HEK293 (cell line): ENCODE measurements at regions not wholly inside any gene's neighbourhood (a gene's known extent, or its start where the extent isn't known, plus 50 kb on each side); places are given as distances from the start of the nearest gene placed in this dataset.
A peak's percentile ranks its signal among the peaks of the same experiment; 100 is the strongest.

Experiments used
- CTCF ChIA-PET: fragments of 350-600 bp; formaldehyde crosslinking; extraction: SDS; loops from one replicate; lab custom pipeline; 2021; ENCODE audit warnings: antibody characterized with exemption; lab: Yijun Ruan, JAX
- POLR2A ChIA-PET: fragments of 300-600 bp; formaldehyde crosslinking; extraction: SDS; loops from one replicate; lab custom pipeline; 2020; ENCODE audit warnings: antibody characterized with exemption, inconsistent platforms; lab: Yijun Ruan, JAX
- H3K27ac ChIP-seq: fragments of 200-500 bp; sonication (Bioruptor generic); 2 replicates; pipeline ENCODE4 v1.5.1; 2014; ENCODE audit warnings: low read depth, low read length, control low read depth, inconsistent platforms; ENCODE audit errors: extremely low read depth
- H3K36me3 ChIP-seq, 2 experiments: fragments of 200-500 bp in 1 of 2; sonication (Bioruptor generic) in 1 of 2; 1 replicate in 1 of 2; 2 replicates in 1 of 2; pipeline ENCODE4 v1.5.1; 2014 to 2017; ENCODE audit warnings: inconsistent platforms in 2 of 2, low read length in 2 of 2; ENCODE audit not compliant: control insufficient read depth in 2 of 2, insufficient read depth in 1 of 2
- H3K4me1 ChIP-seq: fragments of 200-500 bp; sonication (Bioruptor generic); 2 replicates; pipeline ENCODE4 v1.5.1; 2014; ENCODE audit warnings: mild to moderate bottlenecking, low read length, inconsistent platforms; ENCODE audit not compliant: control insufficient read depth, insufficient read depth
- H3K4me3 ChIP-seq: 2 replicates; pipeline ENCODE4 v1.5.1; 2011; ENCODE audit warnings: low read depth, mild to moderate bottlenecking, control low read depth, low read length, moderate library complexity
- H3K9me3 ChIP-seq: fragments of 200-500 bp; sonication (Bioruptor generic); 2 replicates; pipeline ENCODE4 v1.5.1; 2014; ENCODE audit warnings: low read depth, low read length, inconsistent platforms; ENCODE audit not compliant: control insufficient read depth, insufficient read depth
- ATF2 ChIP-seq: fragments of 450-650 bp; formaldehyde crosslinking; IDR thresholded peaks from 2 replicates; pipeline ENCODE4 v1.5.1; 2016; ENCODE audit warnings: missing biosample characterization, missing genetic modification characterization, low read depth
- BCL11A ChIP-seq: fragments of 450-650 bp; formaldehyde crosslinking; IDR thresholded peaks from 2 replicates; pipeline ENCODE4 v1.5.1; 2016; ENCODE audit warnings: low read depth, missing biosample characterization, missing genetic modification characterization
- EGR2 ChIP-seq: fragments of 450-650 bp; formaldehyde crosslinking; IDR thresholded peaks from 2 replicates; pipeline ENCODE4 v1.5.1; 2016; ENCODE audit warnings: low read depth, missing biosample characterization, missing genetic modification characterization
- FEZF1 ChIP-seq: fragments of 450-650 bp; formaldehyde crosslinking; IDR thresholded peaks from 2 replicates; pipeline ENCODE4 v1.5.1; 2016; ENCODE audit warnings: missing biosample characterization, missing genetic modification characterization
- IKZF3 ChIP-seq: fragments of 450-650 bp; IDR thresholded peaks from 2 replicates; pipeline ENCODE4 v1.5.0; 2018; ENCODE audit warnings: missing biosample characterization, mild to moderate bottlenecking, missing genetic modification characterization, moderate library complexity
- PATZ1 ChIP-seq: fragments of 450-650 bp; formaldehyde crosslinking; IDR thresholded peaks from 2 replicates; pipeline ENCODE4 v1.5.1; 2016; ENCODE audit warnings: missing biosample characterization, missing genetic modification characterization
- TRIM28 ChIP-seq: IDR thresholded peaks from 2 replicates; pipeline ENCODE4 v1.6.1; 2011; ENCODE audit warnings: low read length, control low read depth, borderline replicate concordance
- ZBTB1 ChIP-seq: fragments of 450-650 bp; formaldehyde crosslinking; IDR thresholded peaks from 2 replicates; pipeline ENCODE4 v1.5.1; 2016; ENCODE audit warnings: missing biosample characterization, missing genetic modification characterization
- ZFHX2 ChIP-seq: fragments of 450-650 bp; formaldehyde crosslinking; conservative IDR thresholded peaks from 2 replicates; pipeline ENCODE4 v1.5.1; 2016; ENCODE audit warnings: missing biosample characterization, missing genetic modification characterization
- ZIC2 ChIP-seq: fragments of 450-650 bp; formaldehyde crosslinking; IDR thresholded peaks from 2 replicates; pipeline ENCODE4 v1.5.1; 2016; ENCODE audit warnings: missing biosample characterization, missing genetic modification characterization
- ZNF157 ChIP-seq: fragments of 450-650 bp; formaldehyde crosslinking; IDR thresholded peaks from 2 replicates; pipeline ENCODE4 v1.5.1; 2016; ENCODE audit warnings: missing biosample characterization, missing genetic modification characterization
- ZNF248 ChIP-seq: fragments of 450-650 bp; formaldehyde crosslinking; IDR thresholded peaks from 2 replicates; pipeline ENCODE4 v1.5.1; 2017; ENCODE audit warnings: missing biosample characterization, missing genetic modification characterization
- ZNF280C ChIP-seq: fragments of 450-650 bp; formaldehyde crosslinking; IDR thresholded peaks from 2 replicates; pipeline ENCODE4 v1.5.1; 2016; ENCODE audit warnings: missing biosample characterization, missing genetic modification characterization
- ZNF335 ChIP-seq: fragments of 450-650 bp; formaldehyde crosslinking; conservative IDR thresholded peaks from 2 replicates; pipeline ENCODE4 v1.5.1; 2016; ENCODE audit warnings: missing biosample characterization, missing genetic modification characterization
- ZNF473 ChIP-seq: fragments of 450-650 bp; formaldehyde crosslinking; IDR thresholded peaks from 2 replicates; pipeline ENCODE4 v1.5.1; 2017; ENCODE audit warnings: missing biosample characterization, missing genetic modification characterization
- ZNF521 ChIP-seq: fragments of 450-650 bp; formaldehyde crosslinking; IDR thresholded peaks from 2 replicates; pipeline ENCODE4 v1.5.1; 2017; ENCODE audit warnings: missing biosample characterization, mild to moderate bottlenecking, missing genetic modification characterization
- ZNF571 ChIP-seq: fragments of 450-650 bp; formaldehyde crosslinking; IDR thresholded peaks from 2 replicates; pipeline ENCODE4 v1.5.0; 2017; ENCODE audit warnings: missing biosample characterization, missing genetic modification characterization
- ZNF629 ChIP-seq: fragments of 450-650 bp; formaldehyde crosslinking; IDR thresholded peaks from 2 replicates; pipeline ENCODE4 v1.5.1; 2017; ENCODE audit warnings: missing biosample characterization, missing genetic modification characterization
- TF ChIP-seq, protein P1 (sequence below): fragments of 450-650 bp; formaldehyde crosslinking; IDR thresholded peaks from 2 replicates; pipeline ENCODE4 v1.5.1; 2016; ENCODE audit warnings: missing biosample characterization, missing genetic modification characterization

GRCh38 chr11:116697639-116698038, 75.1 kb downstream of the BUD13 start:
- no peaks in the 10 kb centered on the region for H3K36me3 ChIP-seq
- ChIA-PET CTCF (interaction anchor here (0.6 kb wide), 1 partner anchor 43 kb away, joined by 3 read pairs; no protein-coding TSS in a partner anchor), POLR2A (interaction anchor here (0.5 kb wide), 1 partner anchor 533 kb away, joined by 5 read pairs; no protein-coding TSS in a partner anchor)
- no peak overlapping the region for H3K4me3 ChIP-seq
- H3K4me1 ChIP-seq, result no peaks in the 10 kb centered on the region
- H3K27ac ChIP-seq, result no peak overlapping the region
- TF ChIP-seq ZIC2, result no peak
- no peak for TF ChIP-seq ZNF157 (tag by site-specific recombination)
- TF ChIP-seq IKZF3 (tag by site-specific recombination), result no peak
- no peak for TF ChIP-seq ZBTB1 (tag by site-specific recombination)
- TF ChIP-seq PATZ1 (tag by site-specific recombination), result no peak
- no peak for TF ChIP-seq TRIM28
- no peak for TF ChIP-seq ZNF335 (tag by site-specific recombination)
- no peak for TF ChIP-seq BCL11A (tag by site-specific recombination)
- TF ChIP-seq FEZF1 (tag by site-specific recombination), result no peak
- no peak for TF ChIP-seq ZNF473
- no peak for TF ChIP-seq ZNF248 (tag by site-specific recombination)
- no peak for TF ChIP-seq ZNF629
- TF ChIP-seq, protein P1, sequence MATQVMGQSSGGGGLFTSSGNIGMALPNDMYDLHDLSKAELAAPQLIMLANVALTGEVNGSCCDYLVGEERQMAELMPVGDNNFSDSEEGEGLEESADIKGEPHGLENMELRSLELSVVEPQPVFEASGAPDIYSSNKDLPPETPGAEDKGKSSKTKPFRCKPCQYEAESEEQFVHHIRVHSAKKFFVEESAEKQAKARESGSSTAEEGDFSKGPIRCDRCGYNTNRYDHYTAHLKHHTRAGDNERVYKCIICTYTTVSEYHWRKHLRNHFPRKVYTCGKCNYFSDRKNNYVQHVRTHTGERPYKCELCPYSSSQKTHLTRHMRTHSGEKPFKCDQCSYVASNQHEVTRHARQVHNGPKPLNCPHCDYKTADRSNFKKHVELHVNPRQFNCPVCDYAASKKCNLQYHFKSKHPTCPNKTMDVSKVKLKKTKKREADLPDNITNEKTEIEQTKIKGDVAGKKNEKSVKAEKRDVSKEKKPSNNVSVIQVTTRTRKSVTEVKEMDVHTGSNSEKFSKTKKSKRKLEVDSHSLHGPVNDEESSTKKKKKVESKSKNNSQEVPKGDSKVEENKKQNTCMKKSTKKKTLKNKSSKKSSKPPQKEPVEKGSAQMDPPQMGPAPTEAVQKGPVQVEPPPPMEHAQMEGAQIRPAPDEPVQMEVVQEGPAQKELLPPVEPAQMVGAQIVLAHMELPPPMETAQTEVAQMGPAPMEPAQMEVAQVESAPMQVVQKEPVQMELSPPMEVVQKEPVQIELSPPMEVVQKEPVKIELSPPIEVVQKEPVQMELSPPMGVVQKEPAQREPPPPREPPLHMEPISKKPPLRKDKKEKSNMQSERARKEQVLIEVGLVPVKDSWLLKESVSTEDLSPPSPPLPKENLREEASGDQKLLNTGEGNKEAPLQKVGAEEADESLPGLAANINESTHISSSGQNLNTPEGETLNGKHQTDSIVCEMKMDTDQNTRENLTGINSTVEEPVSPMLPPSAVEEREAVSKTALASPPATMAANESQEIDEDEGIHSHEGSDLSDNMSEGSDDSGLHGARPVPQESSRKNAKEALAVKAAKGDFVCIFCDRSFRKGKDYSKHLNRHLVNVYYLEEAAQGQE, result no peak
- no peak for TF ChIP-seq ZNF521 (tag by site-specific recombination)
- TF ChIP-seq ATF2 (tag by site-specific recombination), result no peak
- no peak for TF ChIP-seq ZNF571 (tag by site-specific recombination)
- H3K9me3 ChIP-seq, result no peaks in the 10 kb centered on the region

- no peak overlapping the region for H3K27ac ChIP-seq
- H3K36me3 ChIP-seq, result no peaks in the 10 kb centered on the region
- POLR2A ChIA-PET, result interaction anchor here (0.5 kb wide), 1 partner anchor 534 kb away, joined by 5 read pairs; no protein-coding TSS in a partner anchor
- H3K4me3 ChIP-seq, result no peak overlapping the region
- CTCF ChIA-PET, result interaction anchor here (0.6 kb wide), 1 partner anchor 43 kb away, joined by 3 read pairs; no protein-coding TSS in a partner anchor
- 0 out of 2 replicates have a peak, but pooled peaks have one; percentile 2 for TF ChIP-seq ZFHX2 (tag by site-specific recombination)
- 0 out of 2 replicates have a peak, but pooled peaks have one; percentile 2 for TF ChIP-seq EGR2 (tag by site-specific recombination)
- no peak for TF ChIP-seq ZNF280C (tag by site-specific recombination)
- no peaks in the 10 kb centered on the region for H3K9me3 ChIP-seq
- H3K4me1 ChIP-seq, result no peaks in the 10 kb centered on the region
These were observed 75.8 kb downstream of the BUD13 start for GRCh38 chr11:116697011-116697410.
